OCI-LY1 (cell line): ENCODE measurements at regions not wholly inside any gene's neighbourhood (a gene's known extent, or its start where the extent isn't known, plus 50 kb on each side); places are given as distances from the start of the nearest gene placed in this dataset.
"Not testable (repeated sequence)": the region's sequence is repeated elsewhere in the genome, so short reads cannot be mapped to it uniquely, and the experiment has no call there.

Experiments
- H2AFZ ChIP-seq: fragments of 200-600 bp; sonication (generic), shearing (Covaris generic); 2 replicates; pipeline ENCODE4 v1.6.0; 2014; ENCODE audit warnings: antibody characterized with exemption, mild to moderate bottlenecking, low read length
- H3F3A ChIP-seq: fragments of 200-600 bp; sonication (generic), shearing (Covaris generic); 2 replicates; pipeline ENCODE4 v1.6.0; 2014; ENCODE audit warnings: mild to moderate bottlenecking, antibody characterized with exemption, low read length, moderate library complexity; ENCODE audit not compliant: insufficient read depth
- H3K27ac ChIP-seq: fragments of 200-600 bp; sonication (generic); 2 replicates; pipeline ENCODE4 v1.5.1; 2014; ENCODE audit warnings: low read length, mixed run types, mild to moderate bottlenecking, low read depth; ENCODE audit not compliant: poor library complexity, severe bottlenecking
- H3K27me3 ChIP-seq: fragments of 200-600 bp; sonication (generic); 2 replicates; pipeline ENCODE4 v1.6.0; 2014; ENCODE audit warnings: antibody characterized with exemption, mild to moderate bottlenecking, low read length, moderate library complexity; ENCODE audit not compliant: insufficient read depth
- H3K36me3 ChIP-seq: fragments of 200-600 bp; sonication (generic); 2 replicates; pipeline ENCODE4 v1.6.1; 2014; ENCODE audit warnings: mild to moderate bottlenecking, antibody characterized with exemption, low read length, moderate library complexity, mixed read lengths; ENCODE audit not compliant: insufficient read depth
- H3K4me1 ChIP-seq: fragments of 200-600 bp; sonication (generic); 2 replicates; pipeline ENCODE4 v1.5.1; 2014; ENCODE audit warnings: mild to moderate bottlenecking, low read length, moderate library complexity; ENCODE audit not compliant: insufficient read depth, severe bottlenecking
- H3K4me2 ChIP-seq: fragments of 200-600 bp; sonication (generic), shearing (Covaris generic); 2 replicates; pipeline ENCODE4 v1.6.1; 2014; ENCODE audit warnings: low read length
- H3K4me3 ChIP-seq: fragments of 200-600 bp; sonication (generic); 2 replicates; pipeline ENCODE4 v1.5.1; 2014; ENCODE audit warnings: low read length, low read depth, mild to moderate bottlenecking, mixed read lengths; ENCODE audit not compliant: poor library complexity, severe bottlenecking
- H3K79me2 ChIP-seq: fragments of 200-600 bp; shearing (Covaris generic); 2 replicates; pipeline ENCODE4 v1.6.1; 2016; ENCODE audit warnings: mixed run types, low read length, mixed read lengths; ENCODE audit not compliant: insufficient read depth
- H3K9ac ChIP-seq: fragments of 200-600 bp; sonication (generic), shearing (Covaris generic); 2 replicates; pipeline ENCODE4 v1.6.1; 2014; ENCODE audit warnings: mild to moderate bottlenecking, low read length, mixed read lengths
- H3K9me2 ChIP-seq: fragments of 200-600 bp; sonication (generic), shearing (Covaris generic); 2 replicates; pipeline ENCODE4 v1.6.1; 2014; ENCODE audit warnings: low read depth, mild to moderate bottlenecking, low read length, mixed read lengths
- H3K9me3 ChIP-seq: fragments of 200-600 bp; shearing (Covaris generic); 2 replicates; pipeline ENCODE4 v1.6.1; 2014; ENCODE audit warnings: low read length, mixed read lengths
- H4K20me1 ChIP-seq: fragments of 200-600 bp; sonication (generic), shearing (Covaris generic); 2 replicates; pipeline ENCODE4 v1.6.0; 2016; ENCODE audit warnings: mild to moderate bottlenecking, low read length; ENCODE audit not compliant: insufficient read depth
- EZH2 ChIP-seq: fragments of 200-600 bp; sonication (generic), shearing (Covaris generic); IDR thresholded peaks from 2 replicates; pipeline ENCODE4 v1.8.0; 2017; ENCODE audit warnings: borderline replicate concordance, mixed run types, mild to moderate bottlenecking, antibody characterized with exemption, low read length, moderate library complexity, mixed read lengths
- TF ChIP-seq, protein P1 (sequence below): fragments of 200-600 bp; sonication (generic), shearing (Covaris generic); IDR thresholded peaks from 2 replicates; pipeline ENCODE4 v1.5.1; 2017; ENCODE audit warnings: mild to moderate bottlenecking, antibody characterized with exemption, low read length, moderate library complexity, mixed read lengths

DNA sequence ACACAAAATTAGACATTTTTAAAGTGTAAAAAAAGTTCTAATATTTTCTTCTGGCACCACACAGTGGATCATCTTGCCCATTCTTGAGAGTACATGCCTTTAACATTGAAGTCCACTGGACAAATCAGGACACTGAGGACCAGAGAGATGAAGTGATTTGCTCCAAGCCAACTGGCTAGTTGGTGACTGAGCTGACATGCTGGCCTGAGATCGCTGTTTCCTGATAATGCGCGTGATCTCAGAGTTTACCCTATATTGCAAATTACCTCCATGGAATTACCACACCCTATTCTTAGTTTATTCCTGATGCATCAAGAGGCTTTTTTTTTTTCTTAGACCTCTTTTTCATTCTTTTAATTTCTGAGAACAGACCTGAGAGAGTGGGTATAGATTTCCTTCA lies 432.8 kb downstream of the CD83 start:
- Histone ChIP-seq H4K20me1 (no peaks in the 10 kb centered on the region), H3K27me3 (no peaks in the 10 kb centered on the region; the same call in 1 of the 2 replicates), H3K4me1 (no peaks in the 10 kb centered on the region), H2AFZ (no peak overlapping the region), H3F3A (no peaks in the 10 kb centered on the region), H3K9me2 (no peaks in the 10 kb centered on the region), H3K9me3 (no peaks in the 10 kb centered on the region), H3K36me3 (no peaks in the 10 kb centered on the region), H3K9ac (no peak overlapping the region), H3K4me2 (no peak overlapping the region), H3K4me3 (no peak overlapping the region), H3K79me2 (no peaks in the 10 kb centered on the region), H3K27ac (no peak overlapping the region)
- no peak for TF ChIP-seq EZH2
- TF ChIP-seq, protein P1, sequence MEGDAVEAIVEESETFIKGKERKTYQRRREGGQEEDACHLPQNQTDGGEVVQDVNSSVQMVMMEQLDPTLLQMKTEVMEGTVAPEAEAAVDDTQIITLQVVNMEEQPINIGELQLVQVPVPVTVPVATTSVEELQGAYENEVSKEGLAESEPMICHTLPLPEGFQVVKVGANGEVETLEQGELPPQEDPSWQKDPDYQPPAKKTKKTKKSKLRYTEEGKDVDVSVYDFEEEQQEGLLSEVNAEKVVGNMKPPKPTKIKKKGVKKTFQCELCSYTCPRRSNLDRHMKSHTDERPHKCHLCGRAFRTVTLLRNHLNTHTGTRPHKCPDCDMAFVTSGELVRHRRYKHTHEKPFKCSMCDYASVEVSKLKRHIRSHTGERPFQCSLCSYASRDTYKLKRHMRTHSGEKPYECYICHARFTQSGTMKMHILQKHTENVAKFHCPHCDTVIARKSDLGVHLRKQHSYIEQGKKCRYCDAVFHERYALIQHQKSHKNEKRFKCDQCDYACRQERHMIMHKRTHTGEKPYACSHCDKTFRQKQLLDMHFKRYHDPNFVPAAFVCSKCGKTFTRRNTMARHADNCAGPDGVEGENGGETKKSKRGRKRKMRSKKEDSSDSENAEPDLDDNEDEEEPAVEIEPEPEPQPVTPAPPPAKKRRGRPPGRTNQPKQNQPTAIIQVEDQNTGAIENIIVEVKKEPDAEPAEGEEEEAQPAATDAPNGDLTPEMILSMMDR, result no peak

DNA sequence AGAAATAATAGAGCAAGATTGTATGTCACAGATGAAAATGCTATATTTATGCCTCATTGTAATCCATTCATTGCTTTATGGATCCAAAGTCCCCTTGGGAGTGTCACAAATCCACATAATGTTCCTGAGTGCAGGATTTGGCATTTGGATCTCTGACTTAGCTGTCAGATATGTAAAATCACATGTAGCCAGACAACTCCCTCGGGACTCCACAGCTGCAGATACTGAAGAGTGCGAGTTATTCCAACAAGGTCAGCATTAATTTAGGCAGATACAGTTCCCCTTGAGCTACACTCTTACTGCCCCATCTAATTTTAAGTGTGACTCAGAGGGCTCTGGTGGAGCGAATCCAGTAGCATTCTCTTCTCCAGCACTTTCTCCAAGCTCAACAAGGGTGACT lies 433.2 kb downstream of the CD83 start:
- no peaks in the 10 kb centered on the region for H3K4me1 ChIP-seq
- H3F3A ChIP-seq, result no peaks in the 10 kb centered on the region
- no peaks in the 10 kb centered on the region for H3K9me3 ChIP-seq
- H4K20me1 ChIP-seq, result no peaks in the 10 kb centered on the region
- H3K9ac ChIP-seq, result no peak overlapping the region
- no peaks in the 10 kb centered on the region for H3K79me2 ChIP-seq
- no peak overlapping the region for H3K4me3 ChIP-seq
- H3K27ac ChIP-seq, result no peak overlapping the region
- H3K4me2 ChIP-seq, result no peak overlapping the region
- no peaks in the 10 kb centered on the region; the same call in 1 of the 2 replicates for H3K27me3 ChIP-seq
- TF ChIP-seq, protein P1, result no peak
- no peak for TF ChIP-seq EZH2
- no peak overlapping the region for H2AFZ ChIP-seq
- H3K36me3 ChIP-seq, result no peaks in the 10 kb centered on the region
- H3K9me2 ChIP-seq, result no peaks in the 10 kb centered on the region

DNA sequence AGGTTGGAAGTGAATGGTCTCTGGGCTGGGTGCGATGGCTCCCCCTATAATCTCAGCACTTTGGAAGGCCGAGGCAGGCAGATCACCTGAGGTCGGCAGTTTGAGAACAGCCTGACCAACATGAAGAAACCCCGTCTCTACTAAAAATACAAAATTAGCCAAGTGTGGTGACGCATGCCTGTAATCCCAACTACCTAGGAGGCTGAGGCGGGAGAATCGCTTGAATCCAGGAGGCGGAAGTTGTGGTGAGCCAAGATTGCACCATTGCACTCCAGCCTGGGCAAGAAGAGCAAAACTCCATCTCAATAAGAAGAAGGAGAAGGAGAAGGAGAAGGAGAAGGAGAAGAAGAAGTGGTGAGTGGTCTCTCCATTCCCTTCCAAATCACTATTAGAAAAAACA lies 434.0 kb downstream of the CD83 start:
- not testable (repeated sequence) for H3K27me3 ChIP-seq, H3K9me3 ChIP-seq, H3F3A ChIP-seq, H3K27ac ChIP-seq, H3K9me2 ChIP-seq, H3K4me3 ChIP-seq, H3K4me2 ChIP-seq, H3K36me3 ChIP-seq, H3K9ac ChIP-seq, H2AFZ ChIP-seq, H3K79me2 ChIP-seq, H4K20me1 ChIP-seq, H3K4me1 ChIP-seq

DNA sequence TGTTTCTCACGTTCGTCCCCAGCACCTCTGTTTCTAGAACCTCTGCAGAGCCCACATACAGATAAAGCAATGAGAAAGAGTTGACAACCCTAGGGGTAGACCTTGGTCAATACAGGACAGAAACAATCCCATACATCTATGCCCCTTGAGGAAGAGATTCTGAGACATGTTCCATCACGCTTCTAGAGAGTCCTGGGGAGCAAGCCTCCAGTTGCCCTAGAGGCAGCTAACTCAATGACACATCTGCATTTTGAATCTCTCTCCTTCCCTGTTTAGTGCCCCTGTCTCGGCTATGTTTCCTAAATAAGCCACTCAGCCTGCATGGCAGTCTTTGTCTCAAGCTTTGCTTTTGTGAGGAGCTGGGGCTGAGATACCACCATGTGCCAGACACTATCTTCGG lies 435.3 kb downstream of the CD83 start:
- no peak overlapping the region for H2AFZ ChIP-seq
- H3K9ac ChIP-seq, result no peak overlapping the region

More for the DNA sequence above, 435.3 kb downstream of the CD83 start:
- TF ChIP-seq, protein P1, result no peak
- no peak for TF ChIP-seq EZH2
- Histone ChIP-seq H3K9me2 (no peaks in the 10 kb centered on the region), H3K4me1 (no peaks in the 10 kb centered on the region), H3K36me3 (no peaks in the 10 kb centered on the region), H3K4me3 (no peak overlapping the region), H3K4me2 (no peak overlapping the region), H4K20me1 (no peaks in the 10 kb centered on the region), H3K9me3 (no peaks in the 10 kb centered on the region), H3K27ac (no peak overlapping the region), H3K79me2 (no peaks in the 10 kb centered on the region), H3F3A (no peaks in the 10 kb centered on the region), H3K27me3 (no peaks in the 10 kb centered on the region; the same call in 1 of the 2 replicates)
